ENCODE measurements at regions not wholly inside any gene's neighbourhood (a gene's known extent, or its start where the extent isn't known, plus 50 kb on each side); places are given as distances from the start of the nearest gene placed in this dataset.

GRCh38 chr1:18555036-18555435, 74.3 kb downstream of the KLHDC7A start:
- no peak overlapping the region for H3K4me2 ChIP-seq (ENCODE audit: insufficient read depth, low read length)
- DNase-seq (ENCODE audit: low read depth, low spot score) (no peak), FAIRE-seq (no peak)
- no peaks in the 10 kb centered on the region for H4K20me1 ChIP-seq (replicated peaks; ENCODE audit: control insufficient read depth, extremely low read depth, insufficient read depth, low read length)
- POLR2A ChIA-PET = no interaction called here
- no peak overlapping the region for H2AFZ ChIP-seq (ENCODE audit: low read depth, low read length)
- no peaks in the 10 kb centered on the region for H3K4me1 ChIP-seq (ENCODE audit: control insufficient read depth, extremely low read depth, insufficient read depth, low read length)
- dilution Hi-C loops (cut with MboI; ENCODE audit: extremely low pct_ligation_motif_present, low sequenced_read_pairs) (no loop called here), intact Hi-C loops (cut with micrococcal nuclease) (no loop called here)
- H3K27me3 ChIP-seq (ENCODE audit: control insufficient read depth in 2 of 2, insufficient read depth in 2 of 2, low read length in 2 of 2) = no peaks in the 10 kb centered on the region
- no TSS peak for BruUV-seq (replicated peaks)
- H3K27ac ChIP-seq (ENCODE audit: insufficient read depth, low read depth, low read length) = no peak overlapping the region
- H3K9me1 ChIP-seq (replicated peaks; ENCODE audit: control insufficient read depth, extremely low read depth, insufficient read depth, low read length) = no peaks in the 10 kb centered on the region
- CTCF ChIA-PET = interaction anchor here (2.1 to 2.3 kb wide), 2 partner anchors 20 to 27 kb away, joined by 8 to 40 read pairs; no protein-coding TSS in a partner anchor
- no peak for TF ChIP-seq CTCF (IDR thresholded peaks at IDR 0.05; ENCODE audit: extremely low read depth in 1 of 2, insufficient read depth in 1 of 2, low read depth in 1 of 2, low read length in 2 of 2)
- TF ChIP-seq GATA2 (IDR thresholded peaks at IDR 0.05; ENCODE audit: insufficient read depth, insufficient read length, low read depth, low read length) = no peak
- TF ChIP-seq MAX (IDR thresholded peaks at IDR 0.05; ENCODE audit: insufficient read depth, insufficient read length) = no peak
- TF ChIP-seq POLR2AphosphoS5 (IDR thresholded peaks at IDR 0.05; ENCODE audit: insufficient read depth, low read depth, low read length) = no peak
- TF ChIP-seq MYC (IDR thresholded peaks at IDR 0.05; ENCODE audit: low read depth, low read length) = no peak
- TF ChIP-seq POLR2A (IDR thresholded peaks at IDR 0.05; ENCODE audit: low read depth, low read length) = no peak
- no peak for TF ChIP-seq FOS (IDR thresholded peaks at IDR 0.05; ENCODE audit: borderline replicate concordance, insufficient read depth, low read length)
- TF ChIP-seq EZH2 (IDR thresholded peaks at IDR 0.05; ENCODE audit: borderline replicate concordance, low read depth, low read length, severe bottlenecking) = no peak
- TF ChIP-seq JUN (IDR thresholded peaks at IDR 0.05; ENCODE audit: borderline replicate concordance, insufficient read depth, insufficient read length, low read depth) = no peak
- H3K9ac ChIP-seq (replicated peaks; ENCODE audit: extremely low read depth, insufficient read depth, low read length) = no peak overlapping the region
- no peaks in the 10 kb centered on the region for H3K9me3 ChIP-seq (replicated peaks; ENCODE audit: control insufficient read depth, insufficient read depth, low read length)
- no peaks in the 10 kb centered on the region for H3K36me3 ChIP-seq (ENCODE audit: control insufficient read depth in 2 of 2, extremely low read depth in 1 of 2, insufficient read depth in 2 of 2, low read length in 2 of 2)
- no peaks in the 10 kb centered on the region for H3K79me2 ChIP-seq (ENCODE audit: control insufficient read depth, insufficient read depth, low read length)
- no peak overlapping the region for H3K4me3 ChIP-seq (replicated peaks in 1 of 3; ENCODE audit: insufficient read depth in 1 of 3, low read depth in 1 of 3, low read length in 3 of 3)
